ENCODE measurements at regions not wholly inside any gene's neighbourhood (a gene's known extent, or its start where the extent isn't known, plus 50 kb on each side); places are given as distances from the start of the nearest gene placed in this dataset.

- TF ChIP-seq CTCF (optimal IDR thresholded peaks at IDR 0.05 in 1 of 3, IDR thresholded peaks at IDR 0.05 in 1 of 3, conservative IDR thresholded peaks at IDR 0.05 in 1 of 3; ENCODE audit: extremely low read depth in 1 of 3, insufficient read depth in 2 of 3, low read length in 3 of 3): no peak
- no peak for TF ChIP-seq EZH2 (IDR thresholded peaks at IDR 0.05; ENCODE audit: low read length)
Observed at GRCh38 chr16:86129541-86129940, 230.6 kb downstream of the IRF8 start.

All from keratinocyte (primary cell).